HEK293 (cell line): ENCODE measurements at regions not wholly inside any gene's neighbourhood (a gene's known extent, or its start where the extent isn't known, plus 50 kb on each side); places are given as distances from the start of the nearest gene placed in this dataset.

ENCODE experiments used
- CTCF ChIP-seq: fragments of 450-650 bp; formaldehyde crosslinking; IDR thresholded peaks from 2 replicates; pipeline ENCODE4 v1.5.1; 2016; ENCODE audit warnings: missing biosample characterization, missing genetic modification characterization
- ZBTB10 ChIP-seq: fragments of 450-650 bp; formaldehyde crosslinking; IDR thresholded peaks from 2 replicates; pipeline ENCODE4 v1.5.1; 2016; ENCODE audit warnings: missing biosample characterization, missing genetic modification characterization
- ZIC2 ChIP-seq: fragments of 450-650 bp; formaldehyde crosslinking; IDR thresholded peaks from 2 replicates; pipeline ENCODE4 v1.5.1; 2016; ENCODE audit warnings: missing biosample characterization, missing genetic modification characterization
- ZNF211 ChIP-seq: fragments of 450-650 bp; formaldehyde crosslinking; IDR thresholded peaks from 2 replicates; pipeline ENCODE4 v1.5.1; 2016; ENCODE audit warnings: low read depth, missing biosample characterization, missing genetic modification characterization
- ZNF24 ChIP-seq: fragments of 450-650 bp; formaldehyde crosslinking; IDR thresholded peaks from 2 replicates; pipeline ENCODE4 v1.5.1; 2016; ENCODE audit warnings: missing biosample characterization, missing genetic modification characterization
- ZNF302 ChIP-seq: fragments of 450-650 bp; formaldehyde crosslinking; IDR thresholded peaks from 2 replicates; pipeline ENCODE4 v1.5.1; 2016; ENCODE audit warnings: missing biosample characterization, missing genetic modification characterization, low read depth
- ZNF571 ChIP-seq: fragments of 450-650 bp; formaldehyde crosslinking; IDR thresholded peaks from 2 replicates; pipeline ENCODE4 v1.5.0; 2017; ENCODE audit warnings: missing biosample characterization, missing genetic modification characterization
- ZNF785 ChIP-seq: fragments of 450-650 bp; formaldehyde crosslinking; IDR thresholded peaks from 2 replicates; pipeline ENCODE4 v1.5.1; 2016; ENCODE audit warnings: missing biosample characterization, missing genetic modification characterization

GRCh38 chr7:137164251-137164650 is 179.3 kb downstream of the PTN start:
- no peak for TF ChIP-seq CTCF (tag by site-specific recombination)
- no peak for TF ChIP-seq ZIC2 (tag by site-specific recombination)
- no peak for TF ChIP-seq ZNF785 (tag by site-specific recombination)
- no peak for TF ChIP-seq ZNF302 (tag by site-specific recombination)
- no peak for TF ChIP-seq ZNF24
- TF ChIP-seq ZNF211 (tag by site-specific recombination) = no peak
- TF ChIP-seq ZNF571 (tag by site-specific recombination) = no peak
- no peak for TF ChIP-seq ZBTB10 (tag by site-specific recombination)
